Neural cell (in vitro differentiated cells): ENCODE measurements at regions not wholly inside any gene's neighbourhood (a gene's known extent, or its start where the extent isn't known, plus 50 kb on each side); places are given as distances from the start of the nearest gene placed in this dataset.

Source experiments
- H2AFZ ChIP-seq: fragments of 200-600, 300-800 bp; sonication (generic), shearing (Covaris generic); 2 replicates; pipeline ENCODE4 v1.6.0; 2014; ENCODE audit warnings: low read depth, mild to moderate bottlenecking, antibody characterized with exemption, low read length, moderate library complexity
- H3F3A ChIP-seq: fragments of 200-600 bp; shearing (Covaris generic); 2 replicates; pipeline ENCODE4 v1.6.1; 2016; ENCODE audit warnings: mild to moderate bottlenecking, moderate library complexity, mixed read lengths, antibody characterized with exemption, low read length; ENCODE audit not compliant: insufficient read depth, poor library complexity, severe bottlenecking
- H3K27ac ChIP-seq: fragments of 200-600, 300-800 bp; sonication (generic), shearing (Covaris generic); 2 replicates; pipeline ENCODE4 v1.5.1; 2014; ENCODE audit warnings: mild to moderate bottlenecking, low read length, moderate library complexity
- H3K27me3 ChIP-seq: fragments of 300-800, 200-600 bp; sonication (generic), shearing (Covaris generic); 2 replicates; pipeline ENCODE4 v1.6.0; 2014; ENCODE audit warnings: mild to moderate bottlenecking, low read depth, low read length, moderate library complexity; ENCODE audit not compliant: insufficient read depth
- H3K36me3 ChIP-seq: fragments of 300-800, 200-600 bp; sonication (generic), shearing (Covaris generic); 2 replicates; pipeline ENCODE4 v1.5.1; 2014; ENCODE audit warnings: mild to moderate bottlenecking, antibody characterized with exemption, low read length, moderate library complexity; ENCODE audit not compliant: insufficient read depth
- H3K4me2 ChIP-seq: fragments of 300-800, 200-600 bp; sonication (generic), shearing (Covaris generic); 2 replicates; pipeline ENCODE4 v1.6.0; 2014; ENCODE audit warnings: mild to moderate bottlenecking, low read length
- H3K4me3 ChIP-seq: fragments of 300-800, 200-600 bp; sonication (generic), shearing (Covaris generic); 2 replicates; pipeline ENCODE4 v1.5.1; 2014; ENCODE audit warnings: mild to moderate bottlenecking, low read length, moderate library complexity
- H3K79me2 ChIP-seq: fragments of 200-600 bp; shearing (Covaris generic); replicated peaks from 2 replicates; pipeline ENCODE4 v1.6.0; 2014; ENCODE audit warnings: mild to moderate bottlenecking, low read length, moderate library complexity; ENCODE audit not compliant: insufficient read depth
- H3K9ac ChIP-seq: fragments of 300-800, 200-600 bp; sonication (generic), shearing (Covaris generic); 2 replicates; pipeline ENCODE4 v1.6.1; 2016; ENCODE audit warnings: mild to moderate bottlenecking, low read length, mixed read lengths
- H3K9me2 ChIP-seq: fragments of 200-600 bp; shearing (Covaris generic); 2 replicates; pipeline ENCODE4 v1.6.1; 2016; ENCODE audit warnings: mild to moderate bottlenecking, low read length, mixed read lengths; ENCODE audit not compliant: insufficient read depth
- H3K9me3 ChIP-seq: fragments of 200-600, 300-800 bp; sonication (generic), shearing (Covaris generic); 2 replicates; pipeline ENCODE4 v1.6.1; 2016; ENCODE audit warnings: mild to moderate bottlenecking, mixed run types, low read length, moderate library complexity, mixed read lengths
- H4K20me1 ChIP-seq: fragments of 200-600 bp; shearing (Covaris generic); 2 replicates; pipeline ENCODE4 v1.6.1; 2016; ENCODE audit warnings: mild to moderate bottlenecking, mixed run types; ENCODE audit not compliant: insufficient read depth
- CTCF ChIP-seq: fragments of 450-650 bp; IDR thresholded peaks from 2 replicates; pipeline ENCODE4 v1.5.1; 2014; ENCODE audit warnings: antibody characterized with exemption, mild to moderate bottlenecking, moderate library complexity; ENCODE audit not compliant: poor library complexity, severe bottlenecking
- EP300 ChIP-seq: fragments of 450-650 bp; conservative IDR thresholded peaks from 2 replicates; pipeline ENCODE4 v1.6.1; 2014; ENCODE audit warnings: antibody characterized with exemption, mild to moderate bottlenecking, moderate library complexity; ENCODE audit not compliant: poor library complexity, severe bottlenecking
- EZH2 ChIP-seq: fragments of 200-600, 300-800 bp; shearing (Covaris generic), sonication (generic); IDR thresholded peaks from 2 replicates; pipeline ENCODE4 v1.6.1; 2014; ENCODE audit warnings: antibody characterized with exemption, low read length, borderline replicate concordance, mild to moderate bottlenecking; ENCODE audit not compliant: insufficient read depth, poor library complexity, severe bottlenecking
- MXI1 ChIP-seq: fragments of 450-650 bp; conservative IDR thresholded peaks from 2 replicates; pipeline ENCODE4 v1.6.1; 2014; ENCODE audit warnings: antibody characterized with exemption, mild to moderate bottlenecking; ENCODE audit not compliant: poor library complexity, severe bottlenecking
- POLR2AphosphoS5 ChIP-seq: IDR thresholded peaks from 2 replicates; pipeline ENCODE4 v1.6.1; 2012
- RAD21 ChIP-seq: fragments of 450-650 bp; conservative IDR thresholded peaks from 2 replicates; pipeline ENCODE4 v1.6.1; 2014; ENCODE audit warnings: antibody characterized with exemption, mild to moderate bottlenecking, moderate library complexity
- REST ChIP-seq: IDR thresholded peaks from 2 replicates; pipeline ENCODE4 v1.6.1; 2012; ENCODE audit warnings: borderline replicate concordance
- SMC3 ChIP-seq: fragments of 450-650 bp; conservative IDR thresholded peaks from 2 replicates; pipeline ENCODE4 v1.6.1; 2014; ENCODE audit warnings: antibody characterized with exemption, mild to moderate bottlenecking, moderate library complexity; ENCODE audit not compliant: poor library complexity
- TAF1 ChIP-seq: IDR thresholded peaks from 2 replicates; pipeline ENCODE4 v1.6.1; 2012; ENCODE audit warnings: low read depth

- no peaks in the 10 kb centered on the region for H3K27me3 ChIP-seq
- H3F3A ChIP-seq = no peaks in the 10 kb centered on the region
- H3K9me2 ChIP-seq = no peaks in the 10 kb centered on the region
- no peaks in the 10 kb centered on the region for H3K79me2 ChIP-seq
- no peaks in the 10 kb centered on the region for H4K20me1 ChIP-seq
- no peak overlapping the region for H2AFZ ChIP-seq
- H3K4me3 ChIP-seq = no peak overlapping the region
- no peaks in the 10 kb centered on the region for H3K9me3 ChIP-seq
- H3K9ac ChIP-seq = no peak overlapping the region
- no peak overlapping the region for H3K4me2 ChIP-seq
- no peaks in the 10 kb centered on the region for H3K36me3 ChIP-seq
- TF ChIP-seq RAD21 = no peak
- no peak for TF ChIP-seq SMC3
- no peak for TF ChIP-seq EP300
- no peak for TF ChIP-seq TAF1
- no peak for TF ChIP-seq EZH2
- TF ChIP-seq CTCF = no peak
- TF ChIP-seq POLR2AphosphoS5 = no peak
- TF ChIP-seq MXI1 = no peak
- TF ChIP-seq REST = no peak
- H3K27ac ChIP-seq = no peak overlapping the region
These were observed 331.2 kb downstream of the METTL15 start for GRCh38 chr11:28439403-28439802.

- Histone ChIP-seq H3K27me3 (no peaks in the 10 kb centered on the region), H3K9ac (no peak overlapping the region), H3F3A (no peaks in the 10 kb centered on the region), H3K4me3 (no peak overlapping the region), H4K20me1 (no peaks in the 10 kb centered on the region), H3K79me2 (no peaks in the 10 kb centered on the region), H3K27ac (no peak overlapping the region), H3K36me3 (no peaks in the 10 kb centered on the region), H3K9me3 (no peaks in the 10 kb centered on the region), H3K4me2 (no peak overlapping the region), H3K9me2 (no peaks in the 10 kb centered on the region), H2AFZ (no peak overlapping the region)
- no peak for TF ChIP-seq MXI1
- TF ChIP-seq EP300 = no peak
- no peak for TF ChIP-seq RAD21
- no peak for TF ChIP-seq POLR2AphosphoS5
- TF ChIP-seq SMC3 = no peak
- TF ChIP-seq CTCF = no peak
- no peak for TF ChIP-seq EZH2
- TF ChIP-seq REST = no peak
- no peak for TF ChIP-seq TAF1
These were observed 311.9 kb downstream of the METTL15 start for GRCh38 chr11:28420099-28420498.
